ENCODE measurements at regions not wholly inside any gene's neighbourhood (a gene's known extent, or its start where the extent isn't known, plus 50 kb on each side); places are given as distances from the start of the nearest gene placed in this dataset.

GRCh38 chr2:12110481-12110880, 364.0 kb downstream of the LPIN1 start:
- ATAC-seq (no peak), DNase-seq (no peak)
- intact Hi-C loops (cut with DNase I), result no loop called here
- H3K4me3 ChIP-seq, result no peak overlapping the region
- TF ChIP-seq CTCF (IDR thresholded peaks at IDR 0.05), result no peak
- H3K27ac ChIP-seq, result no peak overlapping the region
- H3K27me3 ChIP-seq, result no peaks in the 10 kb centered on the region
- H3K4me1 ChIP-seq, result no peaks in the 10 kb centered on the region
- no peaks in the 10 kb centered on the region for H3K9me3 ChIP-seq
- H3K36me3 ChIP-seq, result no peaks in the 10 kb centered on the region

GRCh38 chr2:12113412-12113811, 367.0 kb downstream of the LPIN1 start:
- Histone ChIP-seq H3K4me3 (no peak overlapping the region), H3K36me3 (no peaks in the 10 kb centered on the region), H3K9me3 (no peaks in the 10 kb centered on the region), H3K27me3 (no peaks in the 10 kb centered on the region), H3K27ac (no peak overlapping the region), H3K4me1 (no peaks in the 10 kb centered on the region)
- no peak for ATAC-seq
- intact Hi-C loops (cut with DNase I), result no loop called here
- TF ChIP-seq CTCF (IDR thresholded peaks at IDR 0.05), result no peak
- no peak for DNase-seq

- Histone ChIP-seq H3K36me3 (no peaks in the 10 kb centered on the region), H3K27me3 (no peaks in the 10 kb centered on the region), H3K4me3 (no peak overlapping the region), H3K4me1 (no peaks in the 10 kb centered on the region), H3K9me3 (no peaks in the 10 kb centered on the region), H3K27ac (no peak overlapping the region)
- ATAC-seq, result no peak
- no peak for DNase-seq
- TF ChIP-seq CTCF (IDR thresholded peaks at IDR 0.05), result no peak
- intact Hi-C loops (cut with DNase I), result no loop called here
These were observed 368.4 kb downstream of the LPIN1 start for GRCh38 chr2:12114816-12115215.

GRCh38 chr2:12116228-12116750, 369.9 kb downstream of the LPIN1 start:
- DNase-seq, result no peak

GRCh38 chr2:12119841-12120240, 373.4 kb downstream of the LPIN1 start:
- Histone ChIP-seq H3K4me3 (no peak overlapping the region), H3K4me1 (no peaks in the 10 kb centered on the region), H3K27me3 (no peaks in the 10 kb centered on the region), H3K27ac (no peak overlapping the region), H3K36me3 (no peaks in the 10 kb centered on the region), H3K9me3 (no peaks in the 10 kb centered on the region)
- ATAC-seq, result no peak
- DNase-seq, result no peak
- intact Hi-C loops (cut with DNase I), result no loop called here
- TF ChIP-seq CTCF (IDR thresholded peaks at IDR 0.05), result no peak

More at GRCh38 chr2:12116228-12116750, 369.9 kb downstream of the LPIN1 start:
- Histone ChIP-seq H3K27ac (no peak overlapping the region), H3K4me1 (no peaks in the 10 kb centered on the region), H3K9me3 (no peaks in the 10 kb centered on the region), H3K36me3 (no peaks in the 10 kb centered on the region), H3K4me3 (no peak overlapping the region), H3K27me3 (no peaks in the 10 kb centered on the region)
- no peak for ATAC-seq
- intact Hi-C loops (cut with DNase I), result no loop called here
- TF ChIP-seq CTCF (IDR thresholded peaks at IDR 0.05), result no peak

All from left lung (tissue), 4 donors.